ENCODE measurements at regions not wholly inside any gene's neighbourhood (a gene's known extent, or its start where the extent isn't known, plus 50 kb on each side); places are given as distances from the start of the nearest gene placed in this dataset.

- no peak for DNase-seq
Measured at GRCh38 chr18:65547046-65547445, 203.8 kb upstream of the CDH7 start.

- DNase-seq, result no peak
Measured at GRCh38 chr18:65544701-65545100, 206.1 kb upstream of the CDH7 start.

- no peak for DNase-seq
Measured at GRCh38 chr18:65527879-65528633, 222.8 kb upstream of the CDH7 start.

- no peak for DNase-seq
Measured at GRCh38 chr18:65526099-65526498, 224.7 kb upstream of the CDH7 start.

GRCh38 chr18:65523461-65523860 is 227.4 kb upstream of the CDH7 start:
- no peak for DNase-seq

- no peak for DNase-seq
Measured at GRCh38 chr18:65522907-65523306, 227.9 kb upstream of the CDH7 start.

GRCh38 chr18:65516209-65516608 is 234.6 kb upstream of the CDH7 start:
- DNase-seq, result no peak

GRCh38 chr18:65498605-65499004 is 252.2 kb upstream of the CDH7 start:
- DNase-seq, result no peak

- DNase-seq, result no peak
Measured at GRCh38 chr18:65487569-65487968, 263.2 kb upstream of the CDH7 start.

- DNase-seq, result no peak
Measured at GRCh38 chr18:65477455-65477854, 273.4 kb upstream of the CDH7 start.

GRCh38 chr18:65468881-65469280 is 281.9 kb upstream of the CDH7 start:
- no peak for DNase-seq

- DNase-seq, result no peak
Measured at GRCh38 chr18:65464361-65464760, 286.5 kb upstream of the CDH7 start.

GRCh38 chr18:65459741-65460140 is 291.1 kb upstream of the CDH7 start:
- no peak for DNase-seq

- DNase-seq, result no peak
Measured at GRCh38 chr18:65458871-65459270, 291.9 kb upstream of the CDH7 start.

GRCh38 chr18:65439188-65439587 is 311.6 kb upstream of the CDH7 start:
- DNase-seq, result no peak

GRCh38 chr18:65436430-65436829 is 314.4 kb upstream of the CDH7 start:
- no peak for DNase-seq

GRCh38 chr18:65435534-65435933 is 315.3 kb upstream of the CDH7 start:
- no peak for DNase-seq

GRCh38 chr18:65429601-65430000 is 321.2 kb upstream of the CDH7 start:
- no peak for DNase-seq

- no peak for DNase-seq
Measured at GRCh38 chr18:65425366-65425765, 325.4 kb upstream of the CDH7 start.

- no peak for DNase-seq
Measured at GRCh38 chr18:65423776-65424175, 327.0 kb upstream of the CDH7 start.

- no peak for DNase-seq
Measured at GRCh38 chr18:65422544-65423136, 328.2 kb upstream of the CDH7 start.

GRCh38 chr18:65415098-65415497 is 335.7 kb upstream of the CDH7 start:
- DNase-seq, result no peak

GRCh38 chr18:65414501-65414900 is 336.3 kb upstream of the CDH7 start:
- no peak for DNase-seq

GRCh38 chr18:65411061-65411460 is 339.8 kb upstream of the CDH7 start:
- no peak for DNase-seq

All from skin of body (tissue), 1 donor.